ENCODE measurements at regions not wholly inside any gene's neighbourhood (a gene's known extent, or its start where the extent isn't known, plus 50 kb on each side); places are given as distances from the start of the nearest gene placed in this dataset.

DNA sequence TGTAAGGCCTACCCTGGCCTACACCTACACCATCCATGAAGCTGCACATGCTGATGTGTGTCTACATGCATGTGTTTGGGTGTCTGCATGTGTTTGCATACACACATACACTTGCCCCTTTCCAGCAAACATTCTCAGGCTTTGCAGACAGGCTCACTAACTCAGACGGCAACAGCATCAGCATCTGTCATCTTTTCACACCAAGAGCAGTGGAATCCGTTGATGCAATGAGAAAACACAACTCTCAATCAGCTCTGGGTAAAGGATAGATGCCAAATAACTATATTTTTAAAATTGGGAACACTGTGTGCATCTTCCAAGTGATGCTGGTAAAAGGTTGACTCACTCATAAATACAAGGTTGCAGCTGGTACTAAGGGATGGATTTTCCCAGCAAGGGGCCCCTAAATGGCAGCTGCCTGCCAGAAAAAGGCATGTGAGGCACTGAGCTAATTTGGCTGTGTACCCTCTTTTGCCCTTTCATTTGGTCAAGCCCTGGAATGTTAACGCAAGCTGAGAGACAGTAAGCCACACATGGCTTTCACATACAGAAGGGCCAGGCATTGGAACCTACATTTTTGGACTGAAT is 296.3 kb upstream of the NPSR1 start:
- Mint-ChIP-seq H3K4me3 (ENCODE audit: unreplicated experiment) (no peak overlapping the region), H3K36me3 (ENCODE audit: insufficient read depth, unreplicated experiment) (no peaks in the 10 kb centered on the region), H3K27me3 (ENCODE audit: insufficient read depth, unreplicated experiment) (peaks cover 3% of the 10 kb centered on the region), H3K27ac (ENCODE audit: unreplicated experiment) (no peak overlapping the region), H3K9me3 (ENCODE audit: unreplicated experiment) (peaks cover 6% of the 10 kb centered on the region), H3K4me1 (ENCODE audit: low read depth, unreplicated experiment) (no peaks in the 10 kb centered on the region)
- H3K4me1 ChIP-seq: no peaks in the 10 kb centered on the region
- H3K9me3 ChIP-seq: no peaks in the 10 kb centered on the region
- no peaks in the 10 kb centered on the region for H3K36me3 ChIP-seq (ENCODE audit: control insufficient read depth, insufficient read depth, low read length)
- H3K4me3 ChIP-seq (ENCODE audit: low read depth, low read length): no peak overlapping the region
- H3K27me3 ChIP-seq (replicated peaks; ENCODE audit: control insufficient read depth, insufficient read depth, low read length): no peaks in the 10 kb centered on the region
- DNase-seq: no peak
- ChIA-PET CTCF (no interaction called here), POLR2A (no interaction called here)
- BruUV-seq (replicated peaks): no TSS peak
- intact Hi-C loops (cut with micrococcal nuclease; ENCODE audit: unreplicated experiment): no loop called here
- TF ChIP-seq, protein P1, sequence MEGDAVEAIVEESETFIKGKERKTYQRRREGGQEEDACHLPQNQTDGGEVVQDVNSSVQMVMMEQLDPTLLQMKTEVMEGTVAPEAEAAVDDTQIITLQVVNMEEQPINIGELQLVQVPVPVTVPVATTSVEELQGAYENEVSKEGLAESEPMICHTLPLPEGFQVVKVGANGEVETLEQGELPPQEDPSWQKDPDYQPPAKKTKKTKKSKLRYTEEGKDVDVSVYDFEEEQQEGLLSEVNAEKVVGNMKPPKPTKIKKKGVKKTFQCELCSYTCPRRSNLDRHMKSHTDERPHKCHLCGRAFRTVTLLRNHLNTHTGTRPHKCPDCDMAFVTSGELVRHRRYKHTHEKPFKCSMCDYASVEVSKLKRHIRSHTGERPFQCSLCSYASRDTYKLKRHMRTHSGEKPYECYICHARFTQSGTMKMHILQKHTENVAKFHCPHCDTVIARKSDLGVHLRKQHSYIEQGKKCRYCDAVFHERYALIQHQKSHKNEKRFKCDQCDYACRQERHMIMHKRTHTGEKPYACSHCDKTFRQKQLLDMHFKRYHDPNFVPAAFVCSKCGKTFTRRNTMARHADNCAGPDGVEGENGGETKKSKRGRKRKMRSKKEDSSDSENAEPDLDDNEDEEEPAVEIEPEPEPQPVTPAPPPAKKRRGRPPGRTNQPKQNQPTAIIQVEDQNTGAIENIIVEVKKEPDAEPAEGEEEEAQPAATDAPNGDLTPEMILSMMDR (IDR thresholded peaks at IDR 0.05; ENCODE audit: insufficient read depth in 1 of 2, low read depth in 1 of 2, low read length in 1 of 2, severe bottlenecking in 1 of 2, unreplicated experiment in 1 of 2): no peak

DNA sequence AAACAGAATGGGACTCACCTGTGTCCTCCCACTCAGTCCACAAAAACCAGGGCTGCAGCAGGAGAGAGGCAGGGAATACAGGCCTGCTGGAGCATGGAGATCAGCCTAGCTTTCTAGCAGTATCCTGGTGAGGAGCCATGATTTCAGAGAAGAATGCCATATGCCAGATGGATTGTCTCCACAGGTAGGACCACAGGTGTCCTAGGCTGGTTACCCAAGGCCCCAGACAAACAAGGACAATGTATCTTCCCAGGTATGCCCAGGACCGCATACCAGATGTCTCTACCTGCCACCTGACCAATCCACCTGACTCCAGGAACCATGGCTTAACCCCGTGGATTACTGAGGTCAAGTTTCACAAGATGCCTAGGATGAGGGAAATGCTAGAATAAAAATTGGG is 295.4 kb upstream of the NPSR1 start:
- Histone ChIP-seq H3K9me3 (no peaks in the 10 kb centered on the region), H3K4me3 (ENCODE audit: low read depth, low read length) (no peak overlapping the region), H3K36me3 (ENCODE audit: control insufficient read depth, insufficient read depth, low read length) (no peaks in the 10 kb centered on the region), H3K27me3 (replicated peaks; ENCODE audit: control insufficient read depth, insufficient read depth, low read length) (no peaks in the 10 kb centered on the region), H3K4me1 (no peaks in the 10 kb centered on the region)
- TF ChIP-seq, protein P1 (IDR thresholded peaks at IDR 0.05; ENCODE audit: insufficient read depth in 1 of 2, low read depth in 1 of 2, low read length in 1 of 2, severe bottlenecking in 1 of 2, unreplicated experiment in 1 of 2): no peak
- BruUV-seq (replicated peaks): no TSS peak
- H3K27me3 Mint-ChIP-seq (ENCODE audit: insufficient read depth, unreplicated experiment): peaks cover 4% of the 10 kb centered on the region
- no peak overlapping the region for H3K27ac Mint-ChIP-seq (ENCODE audit: unreplicated experiment)
- no peaks in the 10 kb centered on the region for H3K36me3 Mint-ChIP-seq (ENCODE audit: insufficient read depth, unreplicated experiment)
- ChIA-PET CTCF (no interaction called here), POLR2A (no interaction called here)
- no peak overlapping the region for H3K4me3 Mint-ChIP-seq (ENCODE audit: unreplicated experiment)
- peaks cover 6% of the 10 kb centered on the region for H3K9me3 Mint-ChIP-seq (ENCODE audit: unreplicated experiment)
- intact Hi-C loops (cut with micrococcal nuclease; ENCODE audit: unreplicated experiment): no loop called here
- H3K4me1 Mint-ChIP-seq (ENCODE audit: low read depth, unreplicated experiment): no peaks in the 10 kb centered on the region
- no peak for DNase-seq

DNA sequence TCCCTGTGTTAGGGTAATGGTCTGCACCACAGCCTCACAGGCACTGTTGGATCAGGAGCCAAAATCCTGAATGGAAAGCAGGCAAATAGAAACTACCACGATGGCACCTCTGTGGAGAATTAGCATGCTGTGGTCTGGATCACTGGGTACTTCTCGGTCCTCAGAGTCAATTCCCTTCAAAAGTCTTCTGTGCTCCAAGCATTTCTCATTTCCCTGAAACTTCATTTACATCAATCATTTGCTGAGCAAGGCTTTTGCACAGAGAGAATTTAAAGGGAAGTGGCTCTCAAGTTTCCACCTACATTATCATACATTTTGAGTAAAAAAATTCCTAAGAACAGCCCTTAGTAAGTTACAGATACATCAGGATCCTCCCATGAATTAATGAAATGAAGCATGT is 293.9 kb upstream of the NPSR1 start:
- Histone ChIP-seq H3K36me3 (ENCODE audit: control insufficient read depth, insufficient read depth, low read length) (no peaks in the 10 kb centered on the region), H3K4me3 (ENCODE audit: low read depth, low read length) (no peak overlapping the region), H3K9me3 (no peaks in the 10 kb centered on the region), H3K27me3 (replicated peaks; ENCODE audit: control insufficient read depth, insufficient read depth, low read length) (no peaks in the 10 kb centered on the region), H3K4me1 (no peaks in the 10 kb centered on the region)
- no peak for DNase-seq
- Mint-ChIP-seq H3K4me1 (ENCODE audit: low read depth, unreplicated experiment) (no peaks in the 10 kb centered on the region), H3K27ac (ENCODE audit: unreplicated experiment) (no peak overlapping the region), H3K4me3 (ENCODE audit: unreplicated experiment) (no peak overlapping the region), H3K27me3 (ENCODE audit: insufficient read depth, unreplicated experiment) (peaks cover 4% of the 10 kb centered on the region), H3K36me3 (ENCODE audit: insufficient read depth, unreplicated experiment) (no peaks in the 10 kb centered on the region), H3K9me3 (ENCODE audit: unreplicated experiment) (no peaks in the 10 kb centered on the region)
- TF ChIP-seq, protein P1 (IDR thresholded peaks at IDR 0.05; ENCODE audit: insufficient read depth in 1 of 2, low read depth in 1 of 2, low read length in 1 of 2, severe bottlenecking in 1 of 2, unreplicated experiment in 1 of 2): no peak
- intact Hi-C loops (cut with micrococcal nuclease; ENCODE audit: unreplicated experiment): no loop called here
- BruUV-seq (replicated peaks): no TSS peak
- ChIA-PET POLR2A (no interaction called here), CTCF (no interaction called here)
